Brain microvascular endothelial cell (primary cell): ENCODE measurements at regions not wholly inside any gene's neighbourhood (a gene's known extent, or its start where the extent isn't known, plus 50 kb on each side); places are given as distances from the start of the nearest gene placed in this dataset.

Experiments used
- DNase-seq: peaks from one replicate; pipeline ENCODE4 v3.0.0-alpha.2; 2020
- H3K27ac ChIP-seq: fragments of 250-450 bp; sonication (Bioruptor Pico); 2 replicates; pipeline ENCODE4 v1.5.1; 2020; ENCODE audit warnings: mild to moderate bottlenecking, moderate library complexity
- H3K27me3 ChIP-seq: fragments of 250-450 bp; sonication (Bioruptor Pico); replicated peaks from 2 replicates; pipeline ENCODE4 v1.5.1; 2020; ENCODE audit warnings: mild to moderate bottlenecking
- H3K36me3 ChIP-seq: fragments of 250-450 bp; sonication (Bioruptor Pico); replicated peaks from 2 replicates; pipeline ENCODE4 v1.5.1; 2020; ENCODE audit warnings: mild to moderate bottlenecking
- H3K4me3 ChIP-seq: 2 replicates; pipeline ENCODE4 v1.5.1; 2011; ENCODE audit warnings: low read depth, mild to moderate bottlenecking, control low read depth, low read length, moderate library complexity
- CTCF ChIP-seq: IDR thresholded peaks from 2 replicates; pipeline ENCODE4 v1.5.1; 2011; ENCODE audit warnings: low read depth, mild to moderate bottlenecking, moderate library complexity, low read length, control low read depth, inconsistent platforms; ENCODE audit errors: missing control alignments
- in situ Hi-C: cut with HindIII; loops from 2 replicates; pipeline ENCODE4 v1.10.0; 2017; ENCODE audit warnings: low sequenced_read_pairs, low pct_ligation_motif_present

DNA sequence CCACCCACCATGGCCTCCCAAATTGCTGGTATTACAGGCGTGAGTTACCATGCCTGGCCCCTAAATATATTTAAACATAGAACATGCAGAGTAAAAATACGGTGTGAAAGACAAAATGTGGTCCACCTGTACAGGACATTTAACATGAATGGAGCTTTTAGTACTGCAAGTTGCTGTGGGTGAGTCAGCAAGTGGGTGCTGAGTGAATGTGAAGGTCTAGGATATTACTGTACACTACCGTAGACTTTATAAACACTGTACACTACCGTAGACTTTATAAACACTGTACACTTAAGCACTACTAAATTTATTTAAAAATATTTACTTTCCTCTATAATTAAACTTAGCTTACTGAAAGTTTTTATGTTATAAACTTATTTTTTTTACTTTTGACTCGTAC lies 317.8 kb downstream of the PRDM9 start:
- Histone ChIP-seq H3K4me3 (no peak overlapping the region), H3K27ac (no peak overlapping the region), H3K36me3 (no peaks in the 10 kb centered on the region), H3K27me3 (no peaks in the 10 kb centered on the region)
- DNase-seq: no peak
- no peak for TF ChIP-seq CTCF
- in situ Hi-C loops: no loop called here

GRCh38 chr5:23840083-23840482 lies 332.7 kb downstream of the PRDM9 start:
- no peaks in the 10 kb centered on the region for H3K27me3 ChIP-seq
- TF ChIP-seq CTCF: no peak
- no peaks in the 10 kb centered on the region for H3K36me3 ChIP-seq
- in situ Hi-C loops: no loop called here
- H3K4me3 ChIP-seq: no peak overlapping the region
- no peak for DNase-seq
- H3K27ac ChIP-seq: no peak overlapping the region

DNA sequence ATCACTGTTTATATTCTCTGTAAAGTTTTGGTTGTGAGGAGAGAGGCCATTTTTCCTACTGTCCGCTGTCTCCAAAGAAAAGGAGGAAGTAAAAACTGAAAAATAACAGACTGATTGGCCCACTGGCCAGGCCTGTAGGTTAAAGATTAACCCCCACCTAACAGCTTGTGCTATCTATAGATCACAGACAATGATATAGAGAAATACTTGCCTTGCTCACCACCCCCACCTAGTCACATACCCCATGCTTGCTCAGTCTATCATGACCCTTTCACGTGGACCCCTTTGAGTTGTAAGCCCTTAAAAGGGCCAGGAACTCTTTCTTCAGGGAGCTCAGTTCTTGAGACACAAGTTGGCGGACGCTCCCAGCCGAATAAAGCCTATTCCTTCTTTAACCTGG lies 357.4 kb downstream of the PRDM9 start:
- no peak for TF ChIP-seq CTCF
- in situ Hi-C loops: no loop called here
- no peaks in the 10 kb centered on the region for H3K36me3 ChIP-seq
- no peak overlapping the region for H3K27ac ChIP-seq
- H3K4me3 ChIP-seq: no peak overlapping the region
- H3K27me3 ChIP-seq: no peaks in the 10 kb centered on the region
- DNase-seq: no peak

GRCh38 chr5:23877847-23878246 lies 370.4 kb downstream of the PRDM9 start:
- no peak for DNase-seq
- in situ Hi-C loops: no loop called here

DNA sequence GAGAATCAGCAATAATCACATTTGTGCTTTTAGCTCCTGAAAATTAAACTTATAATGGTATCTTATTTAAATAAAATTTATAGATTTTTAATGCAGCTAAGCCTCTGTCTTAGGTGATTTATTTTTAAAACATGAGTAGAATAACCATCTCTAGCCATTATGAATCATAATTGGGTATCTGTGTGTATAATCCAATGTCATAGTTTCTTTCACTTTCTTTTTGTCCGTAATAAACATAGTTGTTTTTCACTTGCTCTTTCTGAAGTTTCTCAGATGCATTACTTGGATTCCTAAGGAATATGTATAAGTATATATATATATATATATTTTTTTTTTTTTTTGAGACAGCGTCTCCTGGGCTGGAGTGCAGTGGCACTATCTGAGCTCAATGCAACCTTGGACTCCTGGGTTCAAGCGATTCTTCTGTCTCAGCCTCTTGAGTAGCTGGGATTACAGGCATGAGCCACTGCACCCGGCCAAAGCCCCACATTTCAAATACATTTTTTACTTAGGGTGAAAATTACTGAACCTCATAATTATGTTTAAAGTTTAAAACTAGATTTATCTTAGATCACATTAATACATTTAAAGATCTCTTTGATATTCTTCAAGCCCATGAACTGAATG lies 377.1 kb downstream of the PRDM9 start:
- TF ChIP-seq CTCF: no peak
- in situ Hi-C loops: no loop called here
- H3K27me3 ChIP-seq: no peaks in the 10 kb centered on the region

More at GRCh38 chr5:23877847-23878246, 370.4 kb downstream of the PRDM9 start:
- Histone ChIP-seq H3K36me3 (no peaks in the 10 kb centered on the region), H3K27me3 (no peaks in the 10 kb centered on the region), H3K27ac (no peak overlapping the region), H3K4me3 (no peak overlapping the region)
- TF ChIP-seq CTCF: no peak

GRCh38 chr5:23893561-23893960 lies 386.2 kb downstream of the PRDM9 start:
- H3K27me3 ChIP-seq: no peaks in the 10 kb centered on the region
- in situ Hi-C loops: no loop called here
- no peak for DNase-seq
- no peak overlapping the region for H3K27ac ChIP-seq
- no peak overlapping the region for H3K4me3 ChIP-seq
- no peak for TF ChIP-seq CTCF
- H3K36me3 ChIP-seq: no peaks in the 10 kb centered on the region

More for the DNA sequence above, 377.1 kb downstream of the PRDM9 start:
- Histone ChIP-seq H3K36me3 (no peaks in the 10 kb centered on the region), H3K27ac (no peak overlapping the region), H3K4me3 (no peak overlapping the region)
- no peak for DNase-seq
